GM18909 (cell line): ENCODE measurements at regions not wholly inside any gene's neighbourhood (a gene's known extent, or its start where the extent isn't known, plus 50 kb on each side); places are given as distances from the start of the nearest gene placed in this dataset.
"Not testable (repeated sequence)": the region's sequence is repeated elsewhere in the genome, so short reads cannot be mapped to it uniquely, and the experiment has no call there.

Source experiments
- ATAC-seq: cut with Tn5 transposase; IDR thresholded peaks from one replicate; pipeline ENCODE4 v1.9.1; 2021; ENCODE audit warnings: mild to moderate bottlenecking; ENCODE audit not compliant: unreplicated experiment, poor library complexity

- no peak for ATAC-seq
These were observed 229.2 kb downstream of the MRPS30 start for GRCh38 chr5:45037927-45038326.

- no peak for ATAC-seq
These were observed 229.7 kb downstream of the MRPS30 start for GRCh38 chr5:45038366-45038987.

GRCh38 chr5:45042283-45042682 lies 233.5 kb downstream of the MRPS30 start:
- ATAC-seq: no peak

- no peak for ATAC-seq
These were observed 248.8 kb downstream of the MRPS30 start for GRCh38 chr5:45057564-45057963.

GRCh38 chr5:45060724-45061123 lies 252.0 kb downstream of the MRPS30 start:
- no peak for ATAC-seq

GRCh38 chr5:45062044-45062443 lies 253.3 kb downstream of the MRPS30 start:
- ATAC-seq: no peak

- ATAC-seq: no peak
These were observed 272.3 kb downstream of the MRPS30 start for GRCh38 chr5:45081082-45081481.

- no peak for ATAC-seq
These were observed 281.1 kb downstream of the MRPS30 start for GRCh38 chr5:45089870-45090269.

- no peak for ATAC-seq
These were observed 284.6 kb downstream of the MRPS30 start for GRCh38 chr5:45093377-45093776.

- no peak for ATAC-seq
These were observed 286.2 kb downstream of the MRPS30 start for GRCh38 chr5:45094876-45095440.

- no peak for ATAC-seq
These were observed 289.7 kb downstream of the MRPS30 start for GRCh38 chr5:45098483-45098882.

GRCh38 chr5:45101146-45101545 lies 292.4 kb downstream of the MRPS30 start:
- ATAC-seq: no peak

GRCh38 chr5:45105491-45105994 lies 296.8 kb downstream of the MRPS30 start:
- ATAC-seq: no peak

- ATAC-seq: no peak
These were observed 300.3 kb downstream of the MRPS30 start for GRCh38 chr5:45109062-45109461.

GRCh38 chr5:45109636-45110035 lies 300.9 kb downstream of the MRPS30 start:
- ATAC-seq: no peak

- no peak for ATAC-seq
These were observed 301.7 kb downstream of the MRPS30 start for GRCh38 chr5:45110399-45110798.

GRCh38 chr5:45113726-45114125 lies 305.0 kb downstream of the MRPS30 start:
- ATAC-seq: no peak

GRCh38 chr5:45132972-45133371 lies 324.2 kb downstream of the MRPS30 start:
- no peak for ATAC-seq

- no peak for ATAC-seq
These were observed 354.2 kb downstream of the MRPS30 start for GRCh38 chr5:45162974-45163373.

- ATAC-seq: no peak
These were observed 362.8 kb downstream of the MRPS30 start for GRCh38 chr5:45171563-45171962.

- not testable (repeated sequence) for ATAC-seq
These were observed 363.9 kb downstream of the MRPS30 start for GRCh38 chr5:45172634-45173033.

- no peak for ATAC-seq
These were observed 370.9 kb downstream of the MRPS30 start for GRCh38 chr5:45179686-45180085.
